ENCODE measurements at regions not wholly inside any gene's neighbourhood (a gene's known extent, or its start where the extent isn't known, plus 50 kb on each side); places are given as distances from the start of the nearest gene placed in this dataset.
"Not testable (repeated sequence)": the region's sequence is repeated elsewhere in the genome, so short reads cannot be mapped to it uniquely, and the experiment has no call there.

GRCh38 chr7:94149789-94150545 is 145.8 kb upstream of the BET1 start:
- Histone ChIP-seq H3K36me3 (ENCODE audit: control insufficient read depth, insufficient read depth, low read length) (no peaks in the 10 kb centered on the region), H3K27me3 (ENCODE audit: control insufficient read depth, insufficient read depth, low read length) (no peaks in the 10 kb centered on the region), H3K4me3 (ENCODE audit: low read depth, low read length) (no peak overlapping the region)
- no peak for TF ChIP-seq CTCF (IDR thresholded peaks at IDR 0.05; ENCODE audit: insufficient read depth, low read length, poor library complexity, severe bottlenecking)
- DNase-seq (ENCODE audit: low read depth): no peak

GRCh38 chr7:94154182-94154581 is 150.0 kb upstream of the BET1 start:
- no peak for DNase-seq (ENCODE audit: low read depth)

GRCh38 chr7:94154858-94155257 is 150.7 kb upstream of the BET1 start:
- no peak overlapping the region for H3K4me3 ChIP-seq (ENCODE audit: low read depth, low read length)
- no peak for DNase-seq (ENCODE audit: low read depth)
- H3K27me3 ChIP-seq (ENCODE audit: control insufficient read depth, insufficient read depth, low read length): no peaks in the 10 kb centered on the region
- H3K36me3 ChIP-seq (ENCODE audit: control insufficient read depth, insufficient read depth, low read length): no peaks in the 10 kb centered on the region
- no peak for TF ChIP-seq CTCF (IDR thresholded peaks at IDR 0.05; ENCODE audit: insufficient read depth, low read length, poor library complexity, severe bottlenecking)

More at GRCh38 chr7:94154182-94154581, 150.0 kb upstream of the BET1 start:
- no peak overlapping the region for H3K4me3 ChIP-seq (ENCODE audit: low read depth, low read length)
- no peaks in the 10 kb centered on the region for H3K27me3 ChIP-seq (ENCODE audit: control insufficient read depth, insufficient read depth, low read length)
- TF ChIP-seq CTCF (IDR thresholded peaks at IDR 0.05; ENCODE audit: insufficient read depth, low read length, poor library complexity, severe bottlenecking): no peak
- H3K36me3 ChIP-seq (ENCODE audit: control insufficient read depth, insufficient read depth, low read length): no peaks in the 10 kb centered on the region

- not testable (repeated sequence) for H3K27me3 ChIP-seq (ENCODE audit: control insufficient read depth, insufficient read depth, low read length); H3K36me3 ChIP-seq (ENCODE audit: control insufficient read depth, insufficient read depth, low read length); H3K4me3 ChIP-seq (ENCODE audit: low read depth, low read length); DNase-seq (ENCODE audit: low read depth)
Observed at GRCh38 chr7:94157659-94158306, 153.6 kb upstream of the BET1 start.

GRCh38 chr7:94160719-94161435 is 156.7 kb upstream of the BET1 start:
- no peak for TF ChIP-seq CTCF (IDR thresholded peaks at IDR 0.05; ENCODE audit: insufficient read depth, low read length, poor library complexity, severe bottlenecking)
- Histone ChIP-seq H3K4me3 (ENCODE audit: low read depth, low read length) (no peak overlapping the region), H3K27me3 (ENCODE audit: control insufficient read depth, insufficient read depth, low read length) (no peaks in the 10 kb centered on the region), H3K36me3 (ENCODE audit: control insufficient read depth, insufficient read depth, low read length) (no peaks in the 10 kb centered on the region)
- no peak for DNase-seq (ENCODE audit: low read depth)

GRCh38 chr7:94161476-94161875 is 157.3 kb upstream of the BET1 start:
- no peaks in the 10 kb centered on the region for H3K27me3 ChIP-seq (ENCODE audit: control insufficient read depth, insufficient read depth, low read length)
- TF ChIP-seq CTCF (IDR thresholded peaks at IDR 0.05; ENCODE audit: insufficient read depth, low read length, poor library complexity, severe bottlenecking): no peak
- no peak for DNase-seq (ENCODE audit: low read depth)
- no peaks in the 10 kb centered on the region for H3K36me3 ChIP-seq (ENCODE audit: control insufficient read depth, insufficient read depth, low read length)
- no peak overlapping the region for H3K4me3 ChIP-seq (ENCODE audit: low read depth, low read length)
